ENCODE measurements at regions not wholly inside any gene's neighbourhood (a gene's known extent, or its start where the extent isn't known, plus 50 kb on each side); places are given as distances from the start of the nearest gene placed in this dataset.

DNA sequence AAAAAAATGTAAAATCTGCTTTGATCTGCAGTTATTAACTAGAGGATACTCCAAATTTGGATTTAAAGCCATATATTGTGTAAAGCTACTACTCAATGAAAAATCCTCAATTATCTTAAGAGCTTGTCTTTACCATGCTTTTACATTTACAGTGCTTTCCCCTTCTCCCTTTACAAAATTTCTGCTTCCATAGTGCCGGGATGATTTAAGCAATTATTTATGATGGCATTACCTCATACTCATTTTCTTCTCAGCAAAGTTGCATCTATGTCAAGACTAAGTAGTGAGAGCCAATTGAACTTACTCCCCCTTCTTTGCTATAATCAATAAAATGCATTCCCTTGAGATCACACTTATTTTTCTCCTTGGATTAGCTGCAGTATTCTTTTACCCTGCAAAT, 505.4 kb upstream of the AGA start:
- in situ Hi-C loops (cut with HindIII; ENCODE audit: extremely low pct_ligation_motif_present, low pct_unique_long_range_greater_than_20kb), result no loop called here
- TF ChIP-seq, protein P1, sequence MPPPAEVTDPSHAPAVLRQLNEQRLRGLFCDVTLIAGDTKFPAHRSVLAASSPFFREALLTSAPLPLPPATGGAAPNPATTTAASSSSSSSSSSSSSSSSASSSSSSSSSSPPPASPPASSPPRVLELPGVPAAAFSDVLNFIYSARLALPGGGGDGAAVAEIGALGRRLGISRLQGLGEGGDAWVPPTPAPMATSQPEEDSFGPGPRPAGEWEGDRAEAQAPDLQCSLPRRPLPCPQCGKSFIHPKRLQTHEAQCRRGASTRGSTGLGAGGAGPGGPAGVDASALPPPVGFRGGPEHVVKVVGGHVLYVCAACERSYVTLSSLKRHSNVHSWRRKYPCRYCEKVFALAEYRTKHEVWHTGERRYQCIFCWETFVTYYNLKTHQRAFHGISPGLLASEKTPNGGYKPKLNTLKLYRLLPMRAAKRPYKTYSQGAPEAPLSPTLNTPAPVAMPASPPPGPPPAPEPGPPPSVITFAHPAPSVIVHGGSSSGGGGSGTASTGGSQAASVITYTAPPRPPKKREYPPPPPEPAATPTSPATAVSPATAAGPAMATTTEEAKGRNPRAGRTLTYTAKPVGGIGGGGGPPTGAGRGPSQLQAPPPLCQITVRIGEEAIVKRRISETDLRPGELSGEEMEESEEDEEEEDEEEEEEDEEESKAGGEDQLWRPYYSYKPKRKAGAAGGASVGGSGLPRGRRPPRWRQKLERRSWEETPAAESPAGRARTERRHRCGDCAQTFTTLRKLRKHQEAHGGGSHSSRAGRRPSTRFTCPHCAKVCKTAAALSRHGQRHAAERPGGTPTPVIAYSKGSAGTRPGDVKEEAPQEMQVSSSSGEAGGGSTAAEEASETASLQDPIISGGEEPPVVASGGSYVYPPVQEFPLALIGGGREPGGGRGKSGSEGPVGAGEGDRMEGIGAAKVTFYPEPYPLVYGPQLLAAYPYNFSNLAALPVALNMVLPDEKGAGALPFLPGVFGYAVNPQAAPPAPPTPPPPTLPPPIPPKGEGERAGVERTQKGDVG (CRISPR knock-in tag; IDR thresholded peaks at IDR 0.05; ENCODE audit: borderline replicate concordance), result no peak
- TF ChIP-seq BORCS8-MEF2B (CRISPR knock-in tag; IDR thresholded peaks at IDR 0.05) (no peak), FOXP1 (IDR thresholded peaks at IDR 0.05) (no peak), FOXP1 (CRISPR knock-in tag; IDR thresholded peaks at IDR 0.05) (no peak), ATF7-NPFF (CRISPR knock-in tag; IDR thresholded peaks at IDR 0.05; ENCODE audit: low read depth) (no peak), TSC22D2 (CRISPR knock-in tag; IDR thresholded peaks at IDR 0.05; ENCODE audit: borderline replicate concordance) (no peak), MATR3 (CRISPR knock-in tag; IDR thresholded peaks at IDR 0.05) (no peak)
- TF ChIP-seq, protein P2, sequence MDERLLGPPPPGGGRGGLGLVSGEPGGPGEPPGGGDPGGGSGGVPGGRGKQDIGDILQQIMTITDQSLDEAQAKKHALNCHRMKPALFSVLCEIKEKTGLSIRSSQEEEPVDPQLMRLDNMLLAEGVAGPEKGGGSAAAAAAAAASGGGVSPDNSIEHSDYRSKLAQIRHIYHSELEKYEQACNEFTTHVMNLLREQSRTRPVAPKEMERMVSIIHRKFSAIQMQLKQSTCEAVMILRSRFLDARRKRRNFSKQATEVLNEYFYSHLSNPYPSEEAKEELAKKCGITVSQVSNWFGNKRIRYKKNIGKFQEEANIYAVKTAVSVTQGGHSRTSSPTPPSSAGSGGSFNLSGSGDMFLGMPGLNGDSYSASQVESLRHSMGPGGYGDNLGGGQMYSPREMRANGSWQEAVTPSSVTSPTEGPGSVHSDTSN (CRISPR knock-in tag; IDR thresholded peaks at IDR 0.05), result no peak
- intact Hi-C loops (cut with micrococcal nuclease; ENCODE audit: unreplicated experiment), result no loop called here

More for the DNA sequence above, 505.4 kb upstream of the AGA start:
- H3K4me2 ChIP-seq (ENCODE audit: low read depth, low read length), result no peak overlapping the region
- no peak overlapping the region for H3K4me3 ChIP-seq (replicated peaks in 1 of 3; ENCODE audit: insufficient read depth in 1 of 3, low read depth in 2 of 3, low read length in 3 of 3)
- BruUV-seq (replicated peaks), result no TSS peak
- ChIA-PET CTCF (ENCODE audit: low intra/inter-chr PET ratio, low total read pairs) (no interaction called here), POLR2A (no interaction called here)
- no peaks in the 10 kb centered on the region for H4K20me1 ChIP-seq (ENCODE audit: insufficient read depth, low read length)
- H3K36me3 ChIP-seq (replicated peaks in 1 of 2; ENCODE audit: control insufficient read depth in 1 of 2, insufficient read depth in 2 of 2, low read length in 2 of 2), result no peaks in the 10 kb centered on the region
- H3K4me1 ChIP-seq (ENCODE audit: insufficient read depth, low read length), result no peaks in the 10 kb centered on the region
- H3K9ac ChIP-seq (ENCODE audit: insufficient read depth, low read depth, low read length), result no peak overlapping the region
- peaks cover 5% of the 10 kb centered on the region; the same call in 1 of the 2 replicates for H3K9me3 ChIP-seq (ENCODE audit: low read length)
- DNase-seq (ENCODE audit: low spot score) (no peak), FAIRE-seq (no peak), ATAC-seq (no peak)
- H3K79me2 ChIP-seq (ENCODE audit: insufficient read depth, low read length), result no peaks in the 10 kb centered on the region
- no peak overlapping the region for H3K27ac ChIP-seq (ENCODE audit: extremely low read length, insufficient read depth, low read length)
- H3K27me3 ChIP-seq (ENCODE audit: control insufficient read depth in 1 of 2, insufficient read depth in 2 of 2, low read length in 2 of 2), result no peaks in the 10 kb centered on the region
- H2AFZ ChIP-seq (ENCODE audit: low read length), result no peak overlapping the region
- WGBS (ENCODE audit: low lambda C conversion rate), result 6% methylated on average over 1 of the region's 1 CpG

Data from HepG2 (cell line).